GM23338 (cell line): ENCODE measurements at regions not wholly inside any gene's neighbourhood (a gene's known extent, or its start where the extent isn't known, plus 50 kb on each side); places are given as distances from the start of the nearest gene placed in this dataset.

Experiments used
- ATAC-seq: fragments of 200-7000 bp; cut with Tn5 transposase; 3 replicates; pipeline ENCODE4 v1.9.1; 2020
- DNase-seq: peaks from one replicate; pipeline ENCODE4 v3.0.0-alpha.2; 2015; ENCODE audit warnings: low spot score
- H2AFZ ChIP-seq: fragments of 200-600 bp; sonication (generic); 2 replicates; pipeline ENCODE4 v1.8.0; 2016; ENCODE audit warnings: antibody characterized with exemption, mild to moderate bottlenecking, moderate library complexity
- H3F3A ChIP-seq: fragments of 200-600 bp; sonication (generic); replicated peaks from 2 replicates; pipeline ENCODE4 v1.8.0; 2017; ENCODE audit warnings: antibody characterized with exemption, mixed run types, low read depth
- H3K27ac ChIP-seq: fragments of 200-600 bp; sonication (generic); 2 replicates; pipeline ENCODE4 v1.6.1; 2016; ENCODE audit warnings: low read depth
- H3K27me3 ChIP-seq: fragments of 200-600 bp; sonication (generic); 2 replicates; pipeline ENCODE4 v1.8.0; 2016; ENCODE audit warnings: mild to moderate bottlenecking, mixed run types, moderate library complexity; ENCODE audit not compliant: insufficient read depth
- H3K36me3 ChIP-seq: fragments of 200-600 bp; sonication (generic); 2 replicates; pipeline ENCODE4 v1.8.0; 2016; ENCODE audit warnings: mild to moderate bottlenecking; ENCODE audit not compliant: insufficient read depth
- H3K4me1 ChIP-seq: fragments of 200-600 bp; sonication (generic); 2 replicates; pipeline ENCODE4 v1.8.0; 2016; ENCODE audit warnings: mild to moderate bottlenecking, moderate library complexity; ENCODE audit not compliant: insufficient read depth
- H3K4me2 ChIP-seq: fragments of 200-600 bp; sonication (generic); 2 replicates; pipeline ENCODE4 v1.7.1; 2017; ENCODE audit warnings: mixed run types
- H3K4me3 ChIP-seq: fragments of 200-600 bp; sonication (generic); 2 replicates; pipeline ENCODE4 v1.6.1; 2016; ENCODE audit warnings: mixed run types
- H3K79me2 ChIP-seq: fragments of 200-600 bp; sonication (generic); replicated peaks from 2 replicates; pipeline ENCODE4 v1.8.0; 2017; ENCODE audit warnings: mild to moderate bottlenecking; ENCODE audit not compliant: insufficient read depth
- H3K9me2 ChIP-seq: fragments of 200-600 bp; sonication (generic); 2 replicates; pipeline ENCODE4 v1.8.0; 2017; ENCODE audit not compliant: insufficient read depth
- H4K20me1 ChIP-seq: fragments of 200-600 bp; sonication (generic); replicated peaks from 2 replicates; pipeline ENCODE4 v1.8.0; 2017; ENCODE audit warnings: mild to moderate bottlenecking; ENCODE audit not compliant: insufficient read depth
- H3K27ac Mint-ChIP-seq: 2 replicates; pipeline ENCODE4 v1.8.0; 2020; ENCODE audit warnings: inconsistent platforms, mild to moderate bottlenecking, moderate library complexity, mixed read lengths
- H3K27me3 Mint-ChIP-seq: 3 replicates; pipeline ENCODE4 v1.8.0; 2022; ENCODE audit warnings: low read depth, mild to moderate bottlenecking, moderate library complexity, mixed read lengths, inconsistent platforms; ENCODE audit not compliant: insufficient read depth, poor library complexity
- H3K36me3 Mint-ChIP-seq: 3 replicates; pipeline ENCODE4 v1.8.0; 2021; ENCODE audit warnings: low read depth, mild to moderate bottlenecking, inconsistent platforms, moderate library complexity, mixed read lengths
- H3K4me1 Mint-ChIP-seq: 3 replicates; pipeline ENCODE4 v1.8.0; 2020; ENCODE audit warnings: mild to moderate bottlenecking, inconsistent platforms, mixed read lengths
- H3K4me3 Mint-ChIP-seq: 3 replicates; pipeline ENCODE4 v1.8.0; 2021; ENCODE audit warnings: moderate library complexity, mild to moderate bottlenecking, inconsistent platforms, mixed read lengths
- H3K9me3 Mint-ChIP-seq: 3 replicates; pipeline ENCODE4 v1.8.0; 2020; ENCODE audit warnings: moderate library complexity, mild to moderate bottlenecking, inconsistent platforms, mixed read lengths
- EZH2 ChIP-seq: fragments of 200-600 bp; sonication (generic); IDR thresholded peaks from one replicate; pipeline ENCODE4 v1.8.0; 2017; ENCODE audit warnings: antibody characterized with exemption, mild to moderate bottlenecking, low read depth; ENCODE audit not compliant: unreplicated experiment
- EZH2phosphoT487 ChIP-seq: fragments of 200-600 bp; sonication (generic); IDR thresholded peaks from one replicate; pipeline ENCODE4 v1.8.1; 2018; ENCODE audit warnings: antibody characterized with exemption; ENCODE audit not compliant: unreplicated experiment
- JUNB ChIP-seq: IDR thresholded peaks from one replicate; pipeline ENCODE4 v1.6.1; 2016; ENCODE audit warnings: antibody characterized with exemption; ENCODE audit not compliant: unreplicated experiment
- NANOG ChIP-seq: IDR thresholded peaks from 2 replicates; pipeline ENCODE4 v1.6.1; 2016; ENCODE audit warnings: antibody characterized with exemption, borderline replicate concordance
- POLR2AphosphoS5 ChIP-seq: IDR thresholded peaks from 2 replicates; pipeline ENCODE4 v1.6.1; 2016; ENCODE audit warnings: antibody characterized with exemption, low read depth
- STAT1 ChIP-seq: IDR thresholded peaks from one replicate; pipeline ENCODE4 v1.6.1; 2016; ENCODE audit warnings: antibody characterized with exemption; ENCODE audit not compliant: unreplicated experiment
- ZNF114 ChIP-seq: fragments of 250-450 bp; sonication (Bioruptor Pico); IDR thresholded peaks from 2 replicates; pipeline ENCODE4 v1.5.0; 2020; ENCODE audit warnings: mild to moderate bottlenecking, moderate library complexity
- ZNF331 ChIP-seq: fragments of 250-450 bp; sonication (Bioruptor Pico); IDR thresholded peaks from 2 replicates; pipeline ENCODE4 v1.5.0; 2020; ENCODE audit warnings: low read depth, mild to moderate bottlenecking, moderate library complexity
- TF ChIP-seq, protein P1 (sequence below): IDR thresholded peaks from one replicate; pipeline ENCODE4 v1.6.1; 2018; ENCODE audit warnings: antibody characterized with exemption; ENCODE audit not compliant: unreplicated experiment
- TF ChIP-seq, protein P2 (sequence below), 2 experiments: fragments of 200-600 bp in 1 of 2; sonication (generic) in 1 of 2; conservative IDR thresholded peaks; 2 replicates each; pipeline versions ENCODE4 v1.5.1 to v1.6.1; 2016 to 2017; ENCODE audit warnings: antibody characterized with exemption in 2 of 2, low read depth in 2 of 2, mild to moderate bottlenecking in 2 of 2, moderate library complexity in 1 of 2
- TF ChIP-seq, protein P3 (sequence below): IDR thresholded peaks from 2 replicates; pipeline ENCODE4 v1.6.1; 2016; ENCODE audit warnings: antibody characterized with exemption
- TF ChIP-seq, protein P4 (sequence below): fragments of 250-450 bp; sonication (Bioruptor Pico); IDR thresholded peaks from 2 replicates; pipeline ENCODE4 v1.5.0; 2020; ENCODE audit warnings: mild to moderate bottlenecking, moderate library complexity

DNA sequence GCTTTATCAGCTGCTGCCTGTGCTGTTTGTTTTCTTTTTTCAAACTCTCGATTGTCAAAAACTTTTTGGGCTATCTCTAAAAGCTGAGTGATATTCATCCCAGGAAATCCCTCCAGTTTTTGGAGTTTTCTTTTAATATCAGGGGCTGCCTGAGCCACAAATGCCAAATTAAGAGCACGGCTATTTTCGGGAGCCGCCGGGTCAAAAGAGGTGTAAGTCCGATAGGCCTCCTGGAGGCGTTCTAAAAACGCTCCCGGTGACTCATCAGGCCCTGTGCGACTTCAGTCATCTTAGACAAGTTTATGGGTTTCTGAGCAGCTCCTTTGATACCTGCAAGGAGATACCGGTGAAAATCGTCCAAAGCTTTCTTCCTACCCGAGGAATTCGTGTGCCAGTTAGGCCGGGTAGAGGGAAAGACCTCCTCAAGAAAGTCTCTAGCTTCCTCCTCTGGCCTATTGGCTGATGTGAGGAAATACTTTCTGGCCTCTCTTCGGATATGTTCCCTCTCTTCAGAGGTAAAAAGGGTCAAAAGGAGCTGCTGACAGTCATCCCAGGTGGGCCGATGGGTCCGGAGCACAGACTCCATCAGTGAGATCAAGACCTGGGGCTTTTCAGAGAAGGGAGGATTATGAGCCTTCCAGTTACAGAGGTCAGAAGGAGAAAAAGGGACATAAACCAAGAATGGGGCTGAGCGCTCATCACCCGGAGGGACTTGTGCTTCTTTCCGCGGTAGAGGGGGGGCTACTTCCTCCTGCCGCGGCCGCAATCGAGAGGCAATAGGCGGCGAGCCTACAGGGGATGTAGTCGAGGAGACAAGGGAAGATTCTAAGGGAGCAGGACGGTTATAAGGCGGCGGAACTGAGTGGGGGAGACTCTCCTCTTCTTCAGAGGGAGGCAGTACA lies 151.1 kb downstream of the TRIM27 start:
- peak overlapping the region; percentile 72 for H3K4me3 Mint-ChIP-seq
- H3K4me1 Mint-ChIP-seq: peaks cover 78% of the 10 kb centered on the region
- H3K9me3 Mint-ChIP-seq: peaks cover 4% of the 10 kb centered on the region; the same call in 2 of the 3 replicates

More for the DNA sequence above, 151.1 kb downstream of the TRIM27 start:
- peak overlapping the region; percentile 71 for H3K4me2 ChIP-seq
- no peaks in the 10 kb centered on the region for H3K9me2 ChIP-seq
- ATAC-seq (no peak), DNase-seq (peak; percentile 54)
- peaks cover 49% of the 10 kb centered on the region for H3F3A ChIP-seq
- H2AFZ ChIP-seq: no peak overlapping the region; the same call in 1 of the 2 replicates
- peaks cover 92% of the 10 kb centered on the region for H3K27me3 ChIP-seq
- peaks cover 2% of the 10 kb centered on the region; the same call in 1 of the 3 replicates for H3K36me3 Mint-ChIP-seq
- no peak overlapping the region for H3K27ac Mint-ChIP-seq
- H3K27me3 Mint-ChIP-seq: peaks cover 100% of the 10 kb centered on the region
- peak overlapping the region; percentile 44 for H3K4me3 ChIP-seq
- H3K79me2 ChIP-seq: no peaks in the 10 kb centered on the region
- TF ChIP-seq ZNF331 (no peak), STAT1 (no peak), ZNF114 (no peak), NANOG (no peak), POLR2AphosphoS5 (no peak), JUNB (no peak), EZH2phosphoT487 (peak; percentile 6), EZH2 (peak; percentile 72)
- TF ChIP-seq, protein P1, sequence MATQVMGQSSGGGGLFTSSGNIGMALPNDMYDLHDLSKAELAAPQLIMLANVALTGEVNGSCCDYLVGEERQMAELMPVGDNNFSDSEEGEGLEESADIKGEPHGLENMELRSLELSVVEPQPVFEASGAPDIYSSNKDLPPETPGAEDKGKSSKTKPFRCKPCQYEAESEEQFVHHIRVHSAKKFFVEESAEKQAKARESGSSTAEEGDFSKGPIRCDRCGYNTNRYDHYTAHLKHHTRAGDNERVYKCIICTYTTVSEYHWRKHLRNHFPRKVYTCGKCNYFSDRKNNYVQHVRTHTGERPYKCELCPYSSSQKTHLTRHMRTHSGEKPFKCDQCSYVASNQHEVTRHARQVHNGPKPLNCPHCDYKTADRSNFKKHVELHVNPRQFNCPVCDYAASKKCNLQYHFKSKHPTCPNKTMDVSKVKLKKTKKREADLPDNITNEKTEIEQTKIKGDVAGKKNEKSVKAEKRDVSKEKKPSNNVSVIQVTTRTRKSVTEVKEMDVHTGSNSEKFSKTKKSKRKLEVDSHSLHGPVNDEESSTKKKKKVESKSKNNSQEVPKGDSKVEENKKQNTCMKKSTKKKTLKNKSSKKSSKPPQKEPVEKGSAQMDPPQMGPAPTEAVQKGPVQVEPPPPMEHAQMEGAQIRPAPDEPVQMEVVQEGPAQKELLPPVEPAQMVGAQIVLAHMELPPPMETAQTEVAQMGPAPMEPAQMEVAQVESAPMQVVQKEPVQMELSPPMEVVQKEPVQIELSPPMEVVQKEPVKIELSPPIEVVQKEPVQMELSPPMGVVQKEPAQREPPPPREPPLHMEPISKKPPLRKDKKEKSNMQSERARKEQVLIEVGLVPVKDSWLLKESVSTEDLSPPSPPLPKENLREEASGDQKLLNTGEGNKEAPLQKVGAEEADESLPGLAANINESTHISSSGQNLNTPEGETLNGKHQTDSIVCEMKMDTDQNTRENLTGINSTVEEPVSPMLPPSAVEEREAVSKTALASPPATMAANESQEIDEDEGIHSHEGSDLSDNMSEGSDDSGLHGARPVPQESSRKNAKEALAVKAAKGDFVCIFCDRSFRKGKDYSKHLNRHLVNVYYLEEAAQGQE: no peak
- TF ChIP-seq, protein P2, sequence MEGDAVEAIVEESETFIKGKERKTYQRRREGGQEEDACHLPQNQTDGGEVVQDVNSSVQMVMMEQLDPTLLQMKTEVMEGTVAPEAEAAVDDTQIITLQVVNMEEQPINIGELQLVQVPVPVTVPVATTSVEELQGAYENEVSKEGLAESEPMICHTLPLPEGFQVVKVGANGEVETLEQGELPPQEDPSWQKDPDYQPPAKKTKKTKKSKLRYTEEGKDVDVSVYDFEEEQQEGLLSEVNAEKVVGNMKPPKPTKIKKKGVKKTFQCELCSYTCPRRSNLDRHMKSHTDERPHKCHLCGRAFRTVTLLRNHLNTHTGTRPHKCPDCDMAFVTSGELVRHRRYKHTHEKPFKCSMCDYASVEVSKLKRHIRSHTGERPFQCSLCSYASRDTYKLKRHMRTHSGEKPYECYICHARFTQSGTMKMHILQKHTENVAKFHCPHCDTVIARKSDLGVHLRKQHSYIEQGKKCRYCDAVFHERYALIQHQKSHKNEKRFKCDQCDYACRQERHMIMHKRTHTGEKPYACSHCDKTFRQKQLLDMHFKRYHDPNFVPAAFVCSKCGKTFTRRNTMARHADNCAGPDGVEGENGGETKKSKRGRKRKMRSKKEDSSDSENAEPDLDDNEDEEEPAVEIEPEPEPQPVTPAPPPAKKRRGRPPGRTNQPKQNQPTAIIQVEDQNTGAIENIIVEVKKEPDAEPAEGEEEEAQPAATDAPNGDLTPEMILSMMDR (conservative IDR thresholded peaks at IDR 0.05; ENCODE audit: low read depth in 2 of 2): no peak
- TF ChIP-seq, protein P3, sequence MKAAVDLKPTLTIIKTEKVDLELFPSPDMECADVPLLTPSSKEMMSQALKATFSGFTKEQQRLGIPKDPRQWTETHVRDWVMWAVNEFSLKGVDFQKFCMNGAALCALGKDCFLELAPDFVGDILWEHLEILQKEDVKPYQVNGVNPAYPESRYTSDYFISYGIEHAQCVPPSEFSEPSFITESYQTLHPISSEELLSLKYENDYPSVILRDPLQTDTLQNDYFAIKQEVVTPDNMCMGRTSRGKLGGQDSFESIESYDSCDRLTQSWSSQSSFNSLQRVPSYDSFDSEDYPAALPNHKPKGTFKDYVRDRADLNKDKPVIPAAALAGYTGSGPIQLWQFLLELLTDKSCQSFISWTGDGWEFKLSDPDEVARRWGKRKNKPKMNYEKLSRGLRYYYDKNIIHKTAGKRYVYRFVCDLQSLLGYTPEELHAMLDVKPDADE: no peak
- TF ChIP-seq, protein P4, sequence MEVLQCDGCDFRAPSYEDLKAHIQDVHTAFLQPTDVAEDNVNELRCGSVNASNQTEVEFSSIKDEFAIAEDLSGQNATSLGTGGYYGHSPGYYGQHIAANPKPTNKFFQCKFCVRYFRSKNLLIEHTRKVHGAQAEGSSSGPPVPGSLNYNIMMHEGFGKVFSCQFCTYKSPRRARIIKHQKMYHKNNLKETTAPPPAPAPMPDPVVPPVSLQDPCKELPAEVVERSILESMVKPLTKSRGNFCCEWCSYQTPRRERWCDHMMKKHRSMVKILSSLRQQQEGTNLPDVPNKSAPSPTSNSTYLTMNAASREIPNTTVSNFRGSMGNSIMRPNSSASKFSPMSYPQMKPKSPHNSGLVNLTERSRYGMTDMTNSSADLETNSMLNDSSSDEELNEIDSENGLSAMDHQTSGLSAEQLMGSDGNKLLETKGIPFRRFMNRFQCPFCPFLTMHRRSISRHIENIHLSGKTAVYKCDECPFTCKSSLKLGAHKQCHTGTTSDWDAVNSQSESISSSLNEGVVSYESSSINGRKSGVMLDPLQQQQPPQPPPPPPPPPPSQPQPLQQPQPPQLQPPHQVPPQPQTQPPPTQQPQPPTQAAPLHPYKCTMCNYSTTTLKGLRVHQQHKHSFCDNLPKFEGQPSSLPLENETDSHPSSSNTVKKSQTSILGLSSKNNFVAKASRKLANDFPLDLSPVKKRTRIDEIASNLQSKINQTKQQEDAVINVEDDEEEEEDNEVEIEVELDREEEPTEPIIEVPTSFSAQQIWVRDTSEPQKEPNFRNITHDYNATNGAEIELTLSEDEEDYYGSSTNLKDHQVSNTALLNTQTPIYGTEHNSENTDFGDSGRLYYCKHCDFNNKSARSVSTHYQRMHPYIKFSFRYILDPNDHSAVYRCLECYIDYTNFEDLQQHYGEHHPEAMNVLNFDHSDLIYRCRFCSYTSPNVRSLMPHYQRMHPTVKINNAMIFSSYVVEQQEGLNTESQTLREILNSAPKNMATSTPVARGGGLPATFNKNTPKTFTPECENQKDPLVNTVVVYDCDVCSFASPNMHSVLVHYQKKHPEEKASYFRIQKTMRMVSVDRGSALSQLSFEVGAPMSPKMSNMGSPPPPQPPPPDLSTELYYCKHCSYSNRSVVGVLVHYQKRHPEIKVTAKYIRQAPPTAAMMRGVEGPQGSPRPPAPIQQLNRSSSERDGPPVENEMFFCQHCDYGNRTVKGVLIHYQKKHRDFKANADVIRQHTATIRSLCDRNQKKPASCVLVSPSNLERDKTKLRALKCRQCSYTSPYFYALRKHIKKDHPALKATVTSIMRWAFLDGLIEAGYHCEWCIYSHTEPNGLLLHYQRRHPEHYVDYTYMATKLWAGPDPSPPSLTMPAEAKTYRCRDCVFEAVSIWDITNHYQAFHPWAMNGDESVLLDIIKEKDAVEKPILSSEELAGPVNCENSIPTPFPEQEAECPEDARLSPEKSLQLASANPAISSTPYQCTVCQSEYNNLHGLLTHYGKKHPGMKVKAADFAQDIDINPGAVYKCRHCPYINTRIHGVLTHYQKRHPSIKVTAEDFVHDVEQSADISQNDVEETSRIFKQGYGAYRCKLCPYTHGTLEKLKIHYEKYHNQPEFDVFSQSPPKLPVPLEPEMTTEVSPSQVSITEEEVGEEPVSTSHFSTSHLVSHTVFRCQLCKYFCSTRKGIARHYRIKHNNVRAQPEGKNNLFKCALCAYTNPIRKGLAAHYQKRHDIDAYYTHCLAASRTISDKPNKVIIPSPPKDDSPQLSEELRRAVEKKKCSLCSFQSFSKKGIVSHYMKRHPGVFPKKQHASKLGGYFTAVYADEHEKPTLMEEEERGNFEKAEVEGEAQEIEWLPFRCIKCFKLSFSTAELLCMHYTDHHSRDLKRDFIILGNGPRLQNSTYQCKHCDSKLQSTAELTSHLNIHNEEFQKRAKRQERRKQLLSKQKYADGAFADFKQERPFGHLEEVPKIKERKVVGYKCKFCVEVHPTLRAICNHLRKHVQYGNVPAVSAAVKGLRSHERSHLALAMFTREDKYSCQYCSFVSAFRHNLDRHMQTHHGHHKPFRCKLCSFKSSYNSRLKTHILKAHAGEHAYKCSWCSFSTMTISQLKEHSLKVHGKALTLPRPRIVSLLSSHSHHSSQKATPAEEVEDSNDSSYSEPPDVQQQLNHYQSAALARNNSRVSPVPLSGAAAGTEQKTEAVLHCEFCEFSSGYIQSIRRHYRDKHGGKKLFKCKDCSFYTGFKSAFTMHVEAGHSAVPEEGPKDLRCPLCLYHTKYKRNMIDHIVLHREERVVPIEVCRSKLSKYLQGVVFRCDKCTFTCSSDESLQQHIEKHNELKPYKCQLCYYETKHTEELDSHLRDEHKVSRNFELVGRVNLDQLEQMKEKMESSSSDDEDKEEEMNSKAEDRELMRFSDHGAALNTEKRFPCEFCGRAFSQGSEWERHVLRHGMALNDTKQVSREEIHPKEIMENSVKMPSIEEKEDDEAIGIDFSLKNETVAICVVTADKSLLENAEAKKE (CRISPR knock-in tag): no peak
- H4K20me1 ChIP-seq: peaks cover 26% of the 10 kb centered on the region
- H3K36me3 ChIP-seq: no peaks in the 10 kb centered on the region
- peaks cover 74% of the 10 kb centered on the region for H3K4me1 ChIP-seq
- H3K27ac ChIP-seq: no peak overlapping the region
